DMS 273 (cell line): ENCODE measurements at regions not wholly inside any gene's neighbourhood (a gene's known extent, or its start where the extent isn't known, plus 50 kb on each side); places are given as distances from the start of the nearest gene placed in this dataset.
"Not testable (repeated sequence)": the region's sequence is repeated elsewhere in the genome, so short reads cannot be mapped to it uniquely, and the experiment has no call there.

Experiments
- DNase-seq: peaks from one replicate; lab custom pipeline; 2025; ENCODE audit not compliant: unreplicated experiment; lab: John Stamatoyannopoulos, UW

DNA sequence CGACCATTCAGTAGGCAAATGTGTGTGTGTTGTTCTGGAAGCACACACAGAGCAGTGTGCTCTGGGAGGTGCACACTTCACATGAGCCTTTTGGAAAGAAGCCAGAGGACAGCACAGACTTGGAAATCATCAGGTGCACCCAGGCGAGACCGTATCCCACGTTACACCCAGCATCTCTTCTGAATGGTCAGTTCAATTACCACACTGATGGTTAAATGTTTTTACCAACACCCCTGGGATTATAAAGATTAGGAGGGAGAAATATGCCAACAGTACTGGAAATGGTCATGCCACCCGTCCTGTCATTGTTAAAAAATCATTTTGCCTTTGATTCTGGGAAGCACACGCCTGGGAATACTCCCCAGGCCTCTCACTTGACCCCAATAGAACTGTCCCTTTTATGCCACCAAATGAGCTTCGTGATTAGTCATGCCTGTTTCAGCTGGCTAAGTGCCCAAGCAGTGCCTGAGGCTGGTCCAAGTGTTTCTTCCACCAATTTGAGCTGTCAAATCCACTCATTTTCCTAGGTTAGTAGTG lies 183.7 kb downstream of the NRP2 start:
- DNase-seq, result peak; percentile 42

DNA sequence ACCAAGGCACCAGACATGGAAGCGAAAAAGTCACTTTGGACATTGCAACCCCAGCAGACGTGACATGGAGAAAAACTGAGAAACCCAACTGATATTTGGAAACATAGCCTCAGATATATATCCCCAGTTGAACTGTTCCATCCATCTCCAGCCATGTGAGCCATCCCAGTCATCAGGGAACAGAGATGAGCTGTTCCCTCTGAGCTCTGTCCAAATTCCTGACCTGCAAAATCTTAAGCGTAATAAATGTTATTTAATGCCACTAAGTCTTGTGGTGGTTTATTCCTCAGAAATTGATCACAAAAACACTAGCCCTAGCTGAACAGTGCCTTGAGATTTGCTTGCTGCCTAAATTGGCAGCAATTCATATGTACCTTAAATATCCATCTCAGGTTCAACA lies 182.8 kb downstream of the NRP2 start:
- DNase-seq, result no peak

DNA sequence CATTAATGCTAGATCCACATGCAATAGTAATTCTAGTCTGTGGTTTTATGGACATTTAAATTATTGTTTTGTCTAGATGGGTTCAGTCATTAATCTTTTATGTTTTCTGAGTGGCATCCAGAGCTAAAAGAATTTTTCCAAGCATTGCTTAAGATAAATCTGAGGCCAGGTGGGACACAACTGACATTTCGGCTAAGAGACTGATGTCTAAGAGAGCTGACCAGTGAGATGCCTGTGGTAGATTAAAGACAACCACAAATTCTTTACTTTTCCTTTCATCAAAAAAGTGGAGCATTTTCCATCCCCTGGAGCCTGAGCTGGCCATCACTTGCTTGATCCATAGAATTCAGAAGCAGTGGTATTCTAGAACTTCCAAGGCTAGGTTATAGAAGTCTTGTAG lies 182.2 kb downstream of the NRP2 start:
- DNase-seq, result no peak

DNA sequence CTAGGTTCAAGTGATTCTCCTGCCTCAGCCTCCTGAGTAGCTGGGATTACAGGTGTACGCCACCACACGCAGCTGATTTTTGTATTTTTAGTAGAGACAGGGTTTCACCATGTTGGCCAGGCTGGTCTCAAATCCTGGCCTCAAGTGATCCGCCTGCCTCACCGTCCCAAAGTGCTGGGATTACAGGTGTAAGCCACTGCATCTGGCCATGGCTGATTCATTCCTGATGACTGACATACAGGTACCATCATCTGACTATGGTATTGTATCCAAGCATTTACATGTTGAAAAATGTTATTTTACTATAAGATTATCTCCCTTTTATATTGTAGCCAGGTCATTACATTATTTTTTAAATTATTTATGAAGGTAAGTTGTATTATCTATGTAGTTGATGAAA lies 180.5 kb downstream of the NRP2 start:
- not testable (repeated sequence) for DNase-seq

DNA sequence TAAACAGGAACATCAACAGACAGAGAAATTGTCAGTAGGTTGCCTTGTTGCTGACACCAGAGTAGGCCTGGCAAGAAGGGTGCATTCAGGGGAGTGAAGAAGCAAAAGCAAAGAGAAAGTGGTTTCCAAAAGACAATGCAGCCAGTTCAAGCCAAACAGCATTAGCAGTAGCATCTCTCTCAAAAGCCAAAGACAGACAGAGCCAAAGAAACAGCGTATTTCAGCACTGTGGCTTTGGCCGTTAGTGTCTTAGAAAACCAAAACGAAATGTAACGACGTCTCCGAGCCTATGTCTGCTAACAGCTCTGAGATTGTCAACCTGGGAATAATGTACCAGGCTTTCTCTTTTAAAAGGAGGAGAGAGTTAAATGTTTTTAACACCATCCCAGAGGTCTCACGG lies 178.6 kb downstream of the NRP2 start:
- no peak for DNase-seq

DNA sequence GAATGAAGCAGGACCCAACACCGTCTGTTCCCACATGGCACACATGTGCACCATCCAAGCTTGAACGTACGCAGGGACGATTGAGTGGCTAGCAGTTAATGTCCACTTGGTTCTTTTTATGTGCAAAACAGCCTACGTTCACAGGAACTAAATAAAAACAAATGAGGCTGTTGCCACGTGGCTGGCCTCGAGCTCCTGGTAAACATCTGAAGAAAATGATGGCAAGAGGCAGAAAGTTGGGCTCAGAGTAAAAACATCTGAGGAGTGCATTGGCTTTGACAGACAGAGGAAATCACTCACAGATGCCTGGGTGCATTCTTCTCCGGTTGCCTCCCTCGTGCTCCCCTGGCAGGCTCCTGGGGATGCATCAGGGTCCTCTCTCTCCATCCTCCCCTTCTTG lies 177.9 kb downstream of the NRP2 start:
- no peak for DNase-seq

DNA sequence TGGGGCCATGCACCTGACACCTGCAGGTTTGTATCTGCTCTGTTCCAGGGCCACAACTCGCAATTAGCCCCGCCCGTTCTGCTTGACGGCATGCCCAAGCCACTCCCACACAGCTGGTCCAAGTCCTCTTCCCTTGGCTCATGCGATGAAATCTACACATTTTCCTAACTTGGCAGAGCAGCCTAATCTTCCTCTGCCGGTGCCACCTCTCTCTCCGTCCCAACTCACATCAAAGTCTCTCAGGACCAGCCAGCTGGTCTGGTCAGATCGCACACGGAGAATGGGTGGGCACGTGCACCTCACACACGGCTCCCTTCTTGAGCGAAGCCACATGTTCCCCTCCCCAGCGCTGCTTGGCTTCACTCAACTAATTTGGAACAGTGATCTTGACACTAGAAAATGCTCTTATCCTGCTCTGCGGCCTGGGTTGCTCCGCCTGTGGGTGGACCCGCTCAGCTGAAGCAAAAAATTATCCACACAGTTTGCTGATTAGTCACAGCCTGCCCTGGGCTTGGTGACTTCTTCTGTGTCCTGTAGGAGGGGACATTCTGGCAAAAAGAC lies 176.7 kb downstream of the NRP2 start:
- peak; percentile 79 for DNase-seq

DNA sequence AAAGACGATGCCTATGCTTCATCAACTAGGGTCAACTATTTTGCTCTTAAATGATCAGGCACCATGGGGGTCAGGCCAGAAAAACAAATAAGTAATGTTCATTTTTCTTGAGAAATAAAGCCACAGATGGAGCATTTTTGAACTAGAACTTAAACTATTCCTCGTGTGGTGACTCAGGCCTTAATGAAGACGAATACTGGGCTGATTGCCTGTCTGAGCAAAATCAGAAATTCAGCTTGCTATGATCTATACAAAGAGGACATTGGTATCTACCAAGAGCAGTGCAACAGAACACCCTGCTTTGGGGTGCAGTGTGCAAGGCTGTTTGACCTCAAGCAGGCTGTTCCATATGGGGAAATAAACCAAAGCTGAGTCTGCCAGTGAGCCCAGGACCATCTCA lies 176.0 kb downstream of the NRP2 start:
- no peak for DNase-seq

DNA sequence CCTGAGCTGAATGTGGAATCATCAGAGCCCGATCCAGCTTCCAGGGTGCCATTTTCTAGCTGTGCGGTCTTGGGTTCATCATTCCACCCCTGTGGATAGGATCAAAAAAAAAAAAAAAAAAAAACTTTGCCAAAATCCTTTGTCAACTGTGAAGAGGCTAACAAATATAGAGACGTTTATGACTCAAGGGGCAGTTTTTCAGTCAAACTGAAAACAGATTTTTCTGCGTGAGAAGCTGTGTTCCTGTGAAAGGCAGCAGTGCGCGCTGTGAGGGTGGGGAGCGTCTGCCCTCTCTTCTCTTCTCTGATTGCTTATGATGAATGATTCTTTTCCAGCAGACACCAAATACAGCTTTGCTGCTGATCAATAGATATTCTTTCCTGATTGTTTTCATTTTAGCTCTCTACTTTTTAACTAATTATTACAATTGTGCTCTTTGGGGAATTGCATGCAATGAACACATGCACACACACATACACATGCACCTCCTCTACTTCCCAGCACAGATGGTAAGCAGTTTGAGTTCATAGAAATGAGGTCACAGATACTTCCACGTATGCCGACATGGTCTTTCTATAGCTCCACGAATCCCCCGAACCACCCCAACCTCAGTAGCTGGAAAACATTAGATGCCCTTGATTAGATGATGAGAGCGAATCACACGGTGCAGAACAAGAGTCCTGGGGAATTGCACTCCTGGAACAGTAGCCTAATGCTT lies 175.4 kb downstream of the NRP2 start:
- DNase-seq, result no peak

DNA sequence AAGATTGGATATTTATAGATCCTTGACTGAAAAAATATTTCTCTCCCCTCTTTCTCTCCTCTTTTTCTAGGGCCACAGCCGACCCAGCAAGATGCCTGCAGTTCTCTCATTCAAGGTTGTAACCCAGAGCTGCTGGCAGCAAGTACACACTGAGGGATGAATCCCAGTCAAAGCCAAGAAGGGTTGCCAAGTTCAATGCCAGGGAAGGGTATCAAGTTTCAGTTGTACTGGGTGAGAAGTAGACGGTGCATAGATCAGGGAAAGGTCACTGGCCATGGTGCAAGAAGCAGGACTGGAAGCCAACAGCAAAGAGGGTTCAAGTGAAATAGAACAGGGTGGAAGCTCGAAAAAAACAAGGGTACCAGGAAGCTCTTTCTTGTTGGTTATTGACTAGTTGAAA lies 170.2 kb downstream of the NRP2 start:
- peak; percentile 65 for DNase-seq

DNA sequence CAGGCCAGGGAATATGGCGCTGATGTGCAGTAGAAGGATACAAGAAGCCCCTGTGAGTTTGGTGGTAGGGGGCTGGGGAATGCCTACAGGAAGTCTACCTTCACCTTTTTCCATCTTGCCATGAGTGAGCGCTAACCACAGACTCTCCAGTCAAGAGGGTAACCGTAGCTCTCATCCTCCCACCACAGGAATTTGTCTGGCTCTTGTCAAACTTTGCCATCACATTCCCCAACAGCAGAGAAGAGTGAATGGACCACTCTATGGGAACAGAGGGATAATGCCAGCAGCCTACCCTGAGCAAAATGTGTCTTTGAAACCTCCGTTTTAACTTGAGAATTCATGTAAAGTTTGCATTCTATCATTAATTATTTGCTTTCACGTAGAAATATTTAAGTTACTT lies 168.3 kb downstream of the NRP2 start:
- no peak for DNase-seq

DNA sequence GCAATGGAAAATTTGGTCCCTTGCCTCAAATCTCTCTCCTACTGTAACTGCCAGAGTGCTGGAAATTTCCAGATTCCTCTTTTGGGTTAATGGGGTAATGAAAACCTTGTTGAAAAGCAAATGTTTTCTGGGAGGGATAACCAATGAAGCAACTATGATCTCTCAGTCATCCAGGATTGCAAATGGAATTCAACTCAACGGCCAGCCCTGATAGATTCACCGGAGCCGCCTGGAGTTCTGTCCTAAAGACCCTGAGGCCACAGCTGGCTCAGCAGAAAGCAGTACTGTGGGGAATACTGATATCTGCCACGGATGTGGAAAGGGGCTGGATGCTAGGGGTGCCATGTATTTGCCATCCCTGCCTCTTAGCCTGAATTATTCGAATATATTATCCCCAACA lies 167.8 kb downstream of the NRP2 start:
- no peak for DNase-seq

DNA sequence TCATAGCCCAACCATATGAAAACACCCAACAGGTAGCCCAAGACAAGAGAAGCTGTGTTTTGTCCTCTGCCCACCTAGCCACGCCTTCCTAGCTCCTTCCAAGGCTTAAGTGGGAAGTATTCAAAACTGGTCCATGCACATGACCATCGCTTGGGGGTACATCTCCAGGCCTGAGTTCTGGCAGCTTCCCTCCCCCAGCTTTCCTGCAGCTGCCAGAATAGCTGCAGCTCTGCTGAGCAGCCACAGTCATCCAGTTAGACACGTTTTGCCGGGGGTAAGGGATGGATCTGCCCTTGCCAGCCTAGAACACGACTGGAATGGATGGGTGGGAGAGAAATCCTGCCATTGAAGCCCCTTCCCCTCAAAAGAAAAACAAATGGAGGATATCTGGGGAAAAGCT lies 166.8 kb downstream of the NRP2 start:
- no peak for DNase-seq

DNA sequence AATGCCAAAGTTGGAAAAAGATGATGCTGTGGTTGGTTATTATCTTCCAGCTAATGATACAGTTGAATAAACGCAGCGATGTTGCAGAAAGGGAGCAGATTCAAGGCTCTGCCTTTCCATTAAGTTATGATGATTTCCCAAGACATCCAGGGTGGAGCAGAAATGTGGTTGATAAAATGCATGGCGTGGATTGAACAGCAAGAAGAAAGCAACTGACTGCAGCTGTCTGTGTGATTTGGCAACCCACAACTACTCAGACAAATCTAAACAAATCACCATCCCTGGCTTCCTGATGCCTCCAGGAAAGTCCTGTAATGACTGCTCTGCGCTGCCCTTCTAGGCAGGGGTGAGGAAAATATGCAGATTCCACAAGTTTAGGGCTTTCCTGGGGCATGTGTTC lies 166.3 kb downstream of the NRP2 start:
- DNase-seq, result no peak
